ENCODE measurements at regions not wholly inside any gene's neighbourhood (a gene's known extent, or its start where the extent isn't known, plus 50 kb on each side); places are given as distances from the start of the nearest gene placed in this dataset.
"Not testable (repeated sequence)": the region's sequence is repeated elsewhere in the genome, so short reads cannot be mapped to it uniquely, and the experiment has no call there.

GRCh38 chr17:73895157-73895556, 250.9 kb upstream of the SDK2 start:
- DNase-seq (ENCODE audit: low read depth) = no peak

- no peak for DNase-seq (ENCODE audit: low read depth)
These were observed 252.7 kb upstream of the SDK2 start for GRCh38 chr17:73896966-73897365.

- DNase-seq (ENCODE audit: low read depth) = no peak
These were observed 255.6 kb upstream of the SDK2 start for GRCh38 chr17:73899839-73900238.

GRCh38 chr17:73900516-73900915, 256.3 kb upstream of the SDK2 start:
- DNase-seq (ENCODE audit: low read depth) = no peak

GRCh38 chr17:73901249-73901648, 257.0 kb upstream of the SDK2 start:
- DNase-seq (ENCODE audit: low read depth) = no peak

- no peak for DNase-seq (ENCODE audit: low read depth)
These were observed 257.6 kb upstream of the SDK2 start for GRCh38 chr17:73901661-73902415.

- DNase-seq (ENCODE audit: low read depth) = no peak
These were observed 258.4 kb upstream of the SDK2 start for GRCh38 chr17:73902416-73903181.

GRCh38 chr17:73906896-73907870, 262.9 kb upstream of the SDK2 start:
- DNase-seq (ENCODE audit: low read depth) = no peak

- DNase-seq (ENCODE audit: low read depth) = no peak
These were observed 264.9 kb upstream of the SDK2 start for GRCh38 chr17:73909186-73909585.

GRCh38 chr17:73910206-73910605, 266.0 kb upstream of the SDK2 start:
- DNase-seq (ENCODE audit: low read depth) = no peak

GRCh38 chr17:73910821-73911515, 266.7 kb upstream of the SDK2 start:
- DNase-seq (ENCODE audit: low read depth) = no peak

- DNase-seq (ENCODE audit: low read depth) = no peak
These were observed 267.6 kb upstream of the SDK2 start for GRCh38 chr17:73911726-73912372.

GRCh38 chr17:73912373-73912746, 268.1 kb upstream of the SDK2 start:
- no peak for DNase-seq (ENCODE audit: low read depth)

GRCh38 chr17:73914536-73915274, 270.5 kb upstream of the SDK2 start:
- DNase-seq (ENCODE audit: low read depth) = no peak

- DNase-seq (ENCODE audit: low read depth) = not testable (repeated sequence)
These were observed 274.8 kb upstream of the SDK2 start for GRCh38 chr17:73919033-73919432.

GRCh38 chr17:73921306-73921705, 277.1 kb upstream of the SDK2 start:
- DNase-seq (ENCODE audit: low read depth) = no peak

- no peak for DNase-seq (ENCODE audit: low read depth)
These were observed 279.2 kb upstream of the RPL38 start for GRCh38 chr17:73924114-73924908.

- DNase-seq (ENCODE audit: low read depth) = no peak
These were observed 278.6 kb upstream of the RPL38 start for GRCh38 chr17:73924909-73925186.

- no peak for DNase-seq (ENCODE audit: low read depth)
These were observed 273.5 kb upstream of the RPL38 start for GRCh38 chr17:73929860-73930430.

Data from stromal cell of bone marrow (primary cell).